Rectal smooth muscle tissue (tissue), 1 donor: ENCODE measurements at regions not wholly inside any gene's neighbourhood (a gene's known extent, or its start where the extent isn't known, plus 50 kb on each side); places are given as distances from the start of the nearest gene placed in this dataset.
"Not testable (repeated sequence)": the region's sequence is repeated elsewhere in the genome, so short reads cannot be mapped to it uniquely, and the experiment has no call there.

ENCODE experiments used
- H3K27ac ChIP-seq: one replicate; pipeline ENCODE4 v1.7.0; 2013; ENCODE audit warnings: low read depth, low read length, inconsistent platforms
- H3K27me3 ChIP-seq: one replicate; pipeline ENCODE4 v1.7.0; 2013; ENCODE audit warnings: low read length; ENCODE audit not compliant: control insufficient read depth, insufficient read depth
- H3K36me3 ChIP-seq: one replicate; pipeline ENCODE4 v1.7.0; 2013; ENCODE audit warnings: low read length; ENCODE audit not compliant: control insufficient read depth, insufficient read depth
- H3K4me1 ChIP-seq: one replicate; pipeline ENCODE4 v1.7.0; 2013; ENCODE audit warnings: low read length; ENCODE audit not compliant: control insufficient read depth, insufficient read depth
- H3K4me3 ChIP-seq: one replicate; pipeline ENCODE4 v1.7.0; 2013; ENCODE audit warnings: low read length
- H3K9ac ChIP-seq: one replicate; pipeline ENCODE4 v1.7.0; 2013; ENCODE audit warnings: low read length

- no peak overlapping the region for H3K27ac ChIP-seq
- H3K4me1 ChIP-seq, result no peaks in the 10 kb centered on the region
- H3K4me3 ChIP-seq, result no peak overlapping the region
- H3K27me3 ChIP-seq, result no peaks in the 10 kb centered on the region
- H3K36me3 ChIP-seq, result no peaks in the 10 kb centered on the region
- H3K9ac ChIP-seq, result no peak overlapping the region
Observed at GRCh38 chr9:71608825-71609447, 159.4 kb downstream of the CEMIP2 start.

GRCh38 chr9:71608021-71608420 lies 160.3 kb downstream of the CEMIP2 start:
- no peaks in the 10 kb centered on the region for H3K27me3 ChIP-seq
- H3K27ac ChIP-seq, result no peak overlapping the region
- no peaks in the 10 kb centered on the region for H3K4me1 ChIP-seq
- no peak overlapping the region for H3K4me3 ChIP-seq
- H3K36me3 ChIP-seq, result no peaks in the 10 kb centered on the region
- no peak overlapping the region for H3K9ac ChIP-seq

GRCh38 chr9:71607461-71607881 lies 160.8 kb downstream of the CEMIP2 start:
- H3K4me3 ChIP-seq, result no peak overlapping the region
- H3K4me1 ChIP-seq, result no peaks in the 10 kb centered on the region
- no peak overlapping the region for H3K9ac ChIP-seq
- H3K27ac ChIP-seq, result no peak overlapping the region
- H3K36me3 ChIP-seq, result no peaks in the 10 kb centered on the region
- no peaks in the 10 kb centered on the region for H3K27me3 ChIP-seq

GRCh38 chr9:71604197-71605063 lies 163.9 kb downstream of the CEMIP2 start:
- no peak overlapping the region for H3K4me3 ChIP-seq
- H3K9ac ChIP-seq, result no peak overlapping the region
- no peaks in the 10 kb centered on the region for H3K36me3 ChIP-seq
- no peaks in the 10 kb centered on the region for H3K27me3 ChIP-seq
- no peaks in the 10 kb centered on the region for H3K4me1 ChIP-seq
- H3K27ac ChIP-seq, result no peak overlapping the region

GRCh38 chr9:71602652-71603051 lies 165.7 kb downstream of the CEMIP2 start:
- Histone ChIP-seq H3K27me3 (no peaks in the 10 kb centered on the region), H3K27ac (no peak overlapping the region), H3K4me3 (no peak overlapping the region), H3K36me3 (no peaks in the 10 kb centered on the region), H3K4me1 (no peaks in the 10 kb centered on the region), H3K9ac (no peak overlapping the region)

GRCh38 chr9:71595762-71596161 lies 172.6 kb downstream of the CEMIP2 start:
- not testable (repeated sequence) for H3K4me3 ChIP-seq, H3K27me3 ChIP-seq, H3K27ac ChIP-seq, H3K9ac ChIP-seq, H3K36me3 ChIP-seq, H3K4me1 ChIP-seq

GRCh38 chr9:71594541-71594940 lies 173.8 kb downstream of the CEMIP2 start:
- H3K4me3 ChIP-seq, result no peak overlapping the region
- H3K4me1 ChIP-seq, result no peaks in the 10 kb centered on the region
- no peaks in the 10 kb centered on the region for H3K36me3 ChIP-seq
- H3K27me3 ChIP-seq, result no peaks in the 10 kb centered on the region
- no peak overlapping the region for H3K27ac ChIP-seq
- no peak overlapping the region for H3K9ac ChIP-seq

GRCh38 chr9:71592400-71592799 lies 175.9 kb downstream of the CEMIP2 start:
- Histone ChIP-seq H3K4me1 (no peaks in the 10 kb centered on the region), H3K27me3 (no peaks in the 10 kb centered on the region), H3K9ac (no peak overlapping the region), H3K36me3 (no peaks in the 10 kb centered on the region), H3K27ac (no peak overlapping the region), H3K4me3 (no peak overlapping the region)

- no peak overlapping the region for H3K9ac ChIP-seq
- no peaks in the 10 kb centered on the region for H3K4me1 ChIP-seq
- no peaks in the 10 kb centered on the region for H3K27me3 ChIP-seq
- no peak overlapping the region for H3K27ac ChIP-seq
- no peak overlapping the region for H3K4me3 ChIP-seq
- no peaks in the 10 kb centered on the region for H3K36me3 ChIP-seq
Observed at GRCh38 chr9:71590362-71590761, 178.0 kb downstream of the CEMIP2 start.

- Histone ChIP-seq H3K4me1 (no peaks in the 10 kb centered on the region), H3K36me3 (no peaks in the 10 kb centered on the region), H3K27me3 (no peaks in the 10 kb centered on the region), H3K27ac (no peak overlapping the region), H3K4me3 (no peak overlapping the region), H3K9ac (no peak overlapping the region)
Observed at GRCh38 chr9:71589612-71590011, 178.7 kb downstream of the CEMIP2 start.

- no peak overlapping the region for H3K27ac ChIP-seq
- H3K9ac ChIP-seq, result no peak overlapping the region
- H3K27me3 ChIP-seq, result no peaks in the 10 kb centered on the region
- H3K4me1 ChIP-seq, result no peaks in the 10 kb centered on the region
- H3K4me3 ChIP-seq, result no peak overlapping the region
- H3K36me3 ChIP-seq, result no peaks in the 10 kb centered on the region
Observed at GRCh38 chr9:71587576-71588362, 180.5 kb downstream of the CEMIP2 start.

GRCh38 chr9:71583792-71584191 lies 184.5 kb downstream of the CEMIP2 start:
- no peak overlapping the region for H3K9ac ChIP-seq
- no peaks in the 10 kb centered on the region for H3K27me3 ChIP-seq
- no peak overlapping the region for H3K27ac ChIP-seq
- no peaks in the 10 kb centered on the region for H3K36me3 ChIP-seq
- H3K4me1 ChIP-seq, result no peaks in the 10 kb centered on the region
- no peak overlapping the region for H3K4me3 ChIP-seq
